Activated CD8-positive, alpha-beta memory T cell treated with anti-CD3 and anti-CD28 coated beads, Interleukin-2, amount 10 ng/mL, durations not matched to agents 7 days and 5 days (primary cell): ENCODE measurements at regions not wholly inside any gene's neighbourhood (a gene's known extent, or its start where the extent isn't known, plus 50 kb on each side); places are given as distances from the start of the nearest gene placed in this dataset.

ENCODE experiments used
- ATAC-seq: fragments of 150-1000 bp; cut with Tn5 transposase; one replicate; pipeline ENCODE4 v1.10.0; 2021; ENCODE audit warnings: moderate library complexity
- CTCF ChIA-PET: fragments of 350-600 bp; sonication (Branson Sonifier 250); formaldehyde crosslinking; loops from one replicate; lab custom pipeline; 2021; ENCODE audit warnings: antibody characterized with exemption; lab: Charles Lee
- DNase-seq: peaks from one replicate; pipeline ENCODE4 v3.0.0-alpha.2; 2020
- H3K27ac Mint-ChIP-seq: one replicate; pipeline ENCODE4 v1.8.0; 2021; ENCODE audit warnings: mild to moderate bottlenecking, mixed read lengths
- H3K27me3 Mint-ChIP-seq: one replicate; pipeline ENCODE4 v1.8.0; 2021; ENCODE audit warnings: mixed read lengths
- H3K36me3 Mint-ChIP-seq: one replicate; pipeline ENCODE4 v1.8.0; 2021; ENCODE audit warnings: mild to moderate bottlenecking, mixed read lengths
- H3K4me1 Mint-ChIP-seq: one replicate; pipeline ENCODE4 v1.8.0; 2021; ENCODE audit warnings: mixed read lengths
- H3K4me3 Mint-ChIP-seq: one replicate; pipeline ENCODE4 v1.8.0; 2021; ENCODE audit warnings: mild to moderate bottlenecking, moderate library complexity, mixed read lengths
- H3K9me3 Mint-ChIP-seq: one replicate; pipeline ENCODE4 v1.8.0; 2022; ENCODE audit warnings: low read depth, mixed read lengths

DNA sequence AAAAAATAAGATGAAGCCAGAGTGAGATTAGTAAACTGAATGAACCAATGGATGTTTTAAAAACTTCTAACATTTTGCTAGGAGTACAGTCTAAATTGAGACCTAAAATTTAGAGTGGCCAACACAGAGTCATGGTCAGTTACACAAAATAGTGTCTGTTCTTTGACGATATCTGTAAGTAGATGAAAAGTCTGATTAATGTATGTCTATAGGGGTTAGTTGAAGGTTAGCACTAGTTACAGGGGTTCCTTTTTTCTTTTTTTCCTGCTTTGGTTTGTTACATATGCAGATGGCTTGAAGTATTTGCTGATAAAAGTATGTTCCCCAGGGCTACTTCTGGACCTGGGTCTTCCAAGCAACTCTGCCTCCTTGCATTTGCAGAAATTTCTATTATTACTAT, 90.1 kb upstream of the MTPN start:
- Mint-ChIP-seq H3K9me3 (peaks cover 4% of the 10 kb centered on the region), H3K4me3 (no peak overlapping the region), H3K27me3 (no peaks in the 10 kb centered on the region), H3K4me1 (peaks cover 4% of the 10 kb centered on the region), H3K36me3 (peaks cover 3% of the 10 kb centered on the region), H3K27ac (no peak overlapping the region)
- DNase-seq (no peak), ATAC-seq (no peak)
- CTCF ChIA-PET, result no interaction called here

GRCh38 chr7:136066304-136067143, 89.4 kb upstream of the MTPN start:
- Mint-ChIP-seq H3K4me3 (no peak overlapping the region), H3K27ac (no peak overlapping the region), H3K36me3 (peaks cover 3% of the 10 kb centered on the region), H3K9me3 (peaks cover 4% of the 10 kb centered on the region), H3K27me3 (no peaks in the 10 kb centered on the region), H3K4me1 (peaks cover 4% of the 10 kb centered on the region)
- no peak for ATAC-seq
- CTCF ChIA-PET, result no interaction called here
- DNase-seq, result no peak

DNA sequence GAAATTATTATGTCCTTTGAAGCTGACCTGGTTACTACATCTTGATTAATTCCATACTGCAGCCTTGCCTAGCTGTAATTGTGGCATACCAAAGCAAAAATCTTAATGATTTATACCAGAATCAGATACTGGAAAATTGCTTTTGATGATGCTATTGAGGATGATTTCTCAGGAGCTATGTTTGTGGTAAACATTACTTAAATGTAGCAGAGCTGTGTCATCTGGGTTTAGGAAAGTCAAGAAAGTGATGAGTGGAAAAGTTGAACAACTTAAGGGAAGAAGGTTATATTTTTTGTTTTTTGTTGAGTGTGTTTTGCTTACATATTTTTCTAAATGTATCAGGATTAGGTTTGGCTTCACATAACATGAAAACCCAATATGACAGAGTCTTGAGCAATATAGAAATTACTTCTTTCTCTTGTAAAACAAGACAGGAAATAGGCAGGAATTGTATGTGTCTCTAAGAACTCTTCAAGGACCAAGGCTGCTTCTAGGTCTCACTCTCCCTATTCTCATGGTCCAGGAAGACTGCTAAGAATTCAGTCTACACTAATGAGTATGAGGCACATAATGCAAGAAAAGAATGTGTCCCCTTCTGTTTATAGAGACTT, 87.6 kb upstream of the MTPN start:
- ATAC-seq, result no peak
- peaks cover 3% of the 10 kb centered on the region for H3K36me3 Mint-ChIP-seq
- CTCF ChIA-PET, result interaction anchor here (0.7 to 1.4 kb wide), 2 partner anchors 8 to 250 kb away, joined by 3 read pairs; no protein-coding TSS in a partner anchor
- no peaks in the 10 kb centered on the region for H3K27me3 Mint-ChIP-seq
- DNase-seq, result no peak
- H3K4me3 Mint-ChIP-seq, result no peak overlapping the region
- H3K9me3 Mint-ChIP-seq, result peaks cover 4% of the 10 kb centered on the region
- peaks cover 4% of the 10 kb centered on the region for H3K4me1 Mint-ChIP-seq
- no peak overlapping the region for H3K27ac Mint-ChIP-seq

- Mint-ChIP-seq H3K27ac (no peak overlapping the region), H3K4me3 (no peak overlapping the region), H3K4me1 (peaks cover 4% of the 10 kb centered on the region), H3K9me3 (peaks cover 4% of the 10 kb centered on the region), H3K27me3 (no peaks in the 10 kb centered on the region), H3K36me3 (peaks cover 3% of the 10 kb centered on the region)
- CTCF ChIA-PET, result interaction anchor here (0.7 to 1.4 kb wide), 2 partner anchors 9 to 249 kb away, joined by 3 read pairs; no protein-coding TSS in a partner anchor
- DNase-seq (no peak), ATAC-seq (no peak)
These were observed 86.9 kb upstream of the MTPN start for GRCh38 chr7:136064081-136064480.

DNA sequence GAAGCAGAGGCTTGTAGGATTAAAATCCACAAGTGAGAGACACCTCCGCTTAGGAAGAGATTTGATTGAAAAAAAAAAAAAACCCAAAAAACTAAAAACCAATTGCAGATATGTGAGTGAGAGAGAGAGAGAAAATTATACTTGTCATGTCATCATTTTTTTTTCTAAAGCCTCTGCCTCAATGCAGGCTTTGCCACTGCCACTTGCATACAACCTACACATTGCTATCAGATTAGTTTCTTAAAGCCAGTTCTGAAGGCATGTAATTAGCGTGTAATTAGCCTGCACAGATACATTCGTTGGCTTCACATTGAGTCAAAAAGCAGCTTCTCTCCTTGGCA, 86.1 kb upstream of the MTPN start:
- no peak for DNase-seq
- Mint-ChIP-seq H3K27ac (no peak overlapping the region), H3K36me3 (peaks cover 3% of the 10 kb centered on the region), H3K4me3 (no peak overlapping the region), H3K9me3 (peaks cover 4% of the 10 kb centered on the region), H3K4me1 (peaks cover 4% of the 10 kb centered on the region), H3K27me3 (no peaks in the 10 kb centered on the region)
- CTCF ChIA-PET, result interaction anchor here (1.4 kb wide), 1 partner anchor 10 kb away, joined by 3 read pairs; no protein-coding TSS in a partner anchor
- ATAC-seq, result no peak

- Mint-ChIP-seq H3K27me3 (no peaks in the 10 kb centered on the region), H3K9me3 (peaks cover 4% of the 10 kb centered on the region), H3K4me1 (peaks cover 4% of the 10 kb centered on the region), H3K36me3 (peaks cover 3% of the 10 kb centered on the region), H3K27ac (no peak overlapping the region), H3K4me3 (no peak overlapping the region)
- DNase-seq (no peak), ATAC-seq (no peak)
- CTCF ChIA-PET, result no interaction called here
These were observed 85.6 kb upstream of the MTPN start for GRCh38 chr7:136062625-136063325.

DNA sequence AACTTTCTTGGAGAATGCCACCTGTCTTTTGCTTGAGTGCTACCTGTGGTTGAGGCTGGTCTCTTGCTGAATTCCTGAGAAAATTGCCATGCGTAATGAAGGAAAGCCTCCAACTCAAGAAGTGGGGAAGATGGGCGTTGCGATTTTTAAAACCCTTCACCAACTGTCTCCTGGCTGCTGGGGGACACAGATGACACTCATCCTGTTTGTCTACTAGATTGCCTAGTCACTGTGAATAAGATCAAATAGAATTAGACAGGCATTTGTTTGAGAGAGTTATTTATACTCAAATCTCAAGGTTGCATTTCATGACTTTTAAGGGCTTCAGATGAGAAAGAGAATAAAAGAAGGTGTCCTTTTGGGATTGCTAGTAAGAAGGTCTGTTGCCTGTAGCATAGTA, 84.3 kb upstream of the MTPN start:
- no peaks in the 10 kb centered on the region for H3K27me3 Mint-ChIP-seq
- H3K27ac Mint-ChIP-seq, result no peak overlapping the region
- ATAC-seq (no peak), DNase-seq (no peak)
- H3K4me1 Mint-ChIP-seq, result peaks cover 4% of the 10 kb centered on the region
- peaks cover 4% of the 10 kb centered on the region for H3K9me3 Mint-ChIP-seq
- CTCF ChIA-PET, result no interaction called here
- H3K36me3 Mint-ChIP-seq, result peaks cover 3% of the 10 kb centered on the region
- H3K4me3 Mint-ChIP-seq, result no peak overlapping the region

DNA sequence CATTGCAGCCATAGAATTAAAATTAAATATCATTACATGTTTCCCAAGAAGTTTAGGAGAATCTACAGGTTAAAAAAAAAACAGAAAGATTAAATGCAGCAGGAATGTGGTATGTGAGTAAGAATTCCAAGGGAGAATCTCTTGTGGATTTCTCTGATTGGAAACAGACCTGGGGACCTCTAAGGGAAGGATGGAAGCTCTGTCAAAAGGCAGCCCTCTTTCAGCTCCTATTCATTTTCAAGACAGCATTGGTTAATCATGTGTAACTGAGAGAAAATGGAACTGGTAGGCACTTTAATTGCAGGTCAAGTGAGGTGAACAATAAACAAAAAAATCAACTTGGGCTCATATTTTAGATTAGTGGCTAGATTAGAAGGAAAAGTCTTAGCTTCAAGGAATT, 81.4 kb upstream of the MTPN start:
- H3K27me3 Mint-ChIP-seq, result no peaks in the 10 kb centered on the region
- H3K4me1 Mint-ChIP-seq, result no peaks in the 10 kb centered on the region
- no peaks in the 10 kb centered on the region for H3K36me3 Mint-ChIP-seq
- ATAC-seq, result no peak
- CTCF ChIA-PET, result no interaction called here
- DNase-seq, result no peak
- no peaks in the 10 kb centered on the region for H3K9me3 Mint-ChIP-seq
- no peak overlapping the region for H3K27ac Mint-ChIP-seq
- no peak overlapping the region for H3K4me3 Mint-ChIP-seq

- Mint-ChIP-seq H3K27ac (no peak overlapping the region), H3K4me3 (no peak overlapping the region), H3K36me3 (no peaks in the 10 kb centered on the region), H3K9me3 (no peaks in the 10 kb centered on the region), H3K27me3 (no peaks in the 10 kb centered on the region), H3K4me1 (no peaks in the 10 kb centered on the region)
- ATAC-seq, result no peak
- no peak for DNase-seq
- CTCF ChIA-PET, result no interaction called here
These were observed 80.3 kb upstream of the MTPN start for GRCh38 chr7:136057509-136057908.

DNA sequence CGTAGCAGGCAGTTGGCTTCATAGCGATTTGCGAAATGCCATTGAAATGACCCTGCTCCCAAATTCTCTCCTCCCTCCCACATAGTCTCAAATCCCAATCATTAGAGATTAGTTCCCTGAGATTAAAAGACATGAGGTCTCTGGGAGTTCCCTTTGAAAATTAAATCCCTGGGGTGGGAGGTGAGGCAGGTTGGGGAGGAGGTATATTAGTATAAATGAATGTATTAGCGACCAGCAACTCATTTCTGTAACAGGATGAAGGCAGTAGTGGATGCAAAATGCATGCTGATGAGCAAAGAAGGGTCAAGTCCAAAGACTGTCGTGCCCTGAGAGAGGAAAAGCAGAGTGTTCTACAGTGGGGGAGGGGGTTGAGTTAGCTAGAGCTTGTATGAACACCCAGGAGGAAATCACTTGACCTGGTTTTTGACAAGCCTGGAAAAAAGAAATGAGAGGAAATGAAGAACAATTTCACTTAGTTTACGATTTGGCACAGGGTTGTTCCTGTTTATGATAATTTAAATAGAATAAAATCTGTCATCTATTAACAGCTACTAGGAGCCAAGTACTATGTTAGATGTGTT, 79.6 kb upstream of the MTPN start:
- Mint-ChIP-seq H3K4me1 (no peaks in the 10 kb centered on the region), H3K27ac (no peak overlapping the region), H3K36me3 (no peaks in the 10 kb centered on the region), H3K9me3 (no peaks in the 10 kb centered on the region), H3K4me3 (no peak overlapping the region), H3K27me3 (no peaks in the 10 kb centered on the region)
- no peak for ATAC-seq
- DNase-seq, result no peak
- CTCF ChIA-PET, result no interaction called here

DNA sequence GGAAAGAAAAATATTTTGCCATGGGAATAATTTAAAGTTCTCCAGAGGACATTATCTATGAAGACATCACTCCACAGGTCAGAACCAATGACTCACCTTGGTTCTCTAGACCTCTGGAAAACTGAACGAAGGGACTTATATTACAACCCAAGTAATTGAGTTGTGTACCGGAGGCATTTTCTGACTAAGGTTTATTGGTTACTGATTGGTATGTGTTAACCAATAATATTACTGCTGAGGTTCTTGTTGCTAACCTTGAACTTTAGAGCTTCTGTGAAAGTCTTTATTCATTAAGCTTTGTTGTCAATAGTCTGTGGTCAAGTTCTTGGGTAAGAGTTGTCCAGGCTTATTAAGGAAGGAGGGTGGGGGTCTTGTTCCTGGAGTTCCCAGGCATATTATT, 78.1 kb upstream of the MTPN start:
- Mint-ChIP-seq H3K27ac (no peak overlapping the region), H3K4me1 (no peaks in the 10 kb centered on the region), H3K4me3 (no peak overlapping the region), H3K36me3 (no peaks in the 10 kb centered on the region), H3K27me3 (no peaks in the 10 kb centered on the region), H3K9me3 (no peaks in the 10 kb centered on the region)
- no peak for ATAC-seq
- CTCF ChIA-PET, result no interaction called here
- no peak for DNase-seq

- no peak for ATAC-seq
- H3K4me1 Mint-ChIP-seq, result no peaks in the 10 kb centered on the region
- CTCF ChIA-PET, result no interaction called here
- no peaks in the 10 kb centered on the region for H3K27me3 Mint-ChIP-seq
- no peaks in the 10 kb centered on the region for H3K36me3 Mint-ChIP-seq
- DNase-seq, result no peak
- no peaks in the 10 kb centered on the region for H3K9me3 Mint-ChIP-seq
- no peak overlapping the region for H3K4me3 Mint-ChIP-seq
- H3K27ac Mint-ChIP-seq, result no peak overlapping the region
These were observed 76.7 kb upstream of the MTPN start for GRCh38 chr7:136053689-136054485.
